GM23338 (cell line): ENCODE measurements at regions not wholly inside any gene's neighbourhood (a gene's known extent, or its start where the extent isn't known, plus 50 kb on each side); places are given as distances from the start of the nearest gene placed in this dataset.

Experiments
- CREB1 ChIP-seq: fragments of 250-450 bp; sonication (Bioruptor Pico); IDR thresholded peaks from 2 replicates; pipeline ENCODE4 v1.5.0; 2020; ENCODE audit warnings: low read depth, mild to moderate bottlenecking, moderate library complexity
- EZH2 ChIP-seq: fragments of 200-600 bp; sonication (generic); IDR thresholded peaks from one replicate; pipeline ENCODE4 v1.8.0; 2017; ENCODE audit warnings: antibody characterized with exemption, mild to moderate bottlenecking, low read depth; ENCODE audit not compliant: unreplicated experiment
- EZH2phosphoT487 ChIP-seq: fragments of 200-600 bp; sonication (generic); IDR thresholded peaks from one replicate; pipeline ENCODE4 v1.8.1; 2018; ENCODE audit warnings: antibody characterized with exemption; ENCODE audit not compliant: unreplicated experiment
- JUNB ChIP-seq: IDR thresholded peaks from one replicate; pipeline ENCODE4 v1.6.1; 2016; ENCODE audit warnings: antibody characterized with exemption; ENCODE audit not compliant: unreplicated experiment
- NANOG ChIP-seq: IDR thresholded peaks from 2 replicates; pipeline ENCODE4 v1.6.1; 2016; ENCODE audit warnings: antibody characterized with exemption, borderline replicate concordance
- POLR2AphosphoS5 ChIP-seq: IDR thresholded peaks from 2 replicates; pipeline ENCODE4 v1.6.1; 2016; ENCODE audit warnings: antibody characterized with exemption, low read depth
- STAT1 ChIP-seq: IDR thresholded peaks from one replicate; pipeline ENCODE4 v1.6.1; 2016; ENCODE audit warnings: antibody characterized with exemption; ENCODE audit not compliant: unreplicated experiment
- ZNF114 ChIP-seq: fragments of 250-450 bp; sonication (Bioruptor Pico); IDR thresholded peaks from 2 replicates; pipeline ENCODE4 v1.5.0; 2020; ENCODE audit warnings: mild to moderate bottlenecking, moderate library complexity
- TF ChIP-seq, protein P1 (sequence below), 2 experiments: fragments of 200-600 bp in 1 of 2; sonication (generic) in 1 of 2; conservative IDR thresholded peaks; 2 replicates each; pipeline versions ENCODE4 v1.5.1 to v1.6.1; 2016 to 2017; ENCODE audit warnings: antibody characterized with exemption in 2 of 2, low read depth in 2 of 2, mild to moderate bottlenecking in 2 of 2, moderate library complexity in 1 of 2
- TF ChIP-seq, protein P2 (sequence below): IDR thresholded peaks from one replicate; pipeline ENCODE4 v1.6.1; 2018; ENCODE audit warnings: antibody characterized with exemption; ENCODE audit not compliant: unreplicated experiment
- TF ChIP-seq, protein P3 (sequence below): IDR thresholded peaks from 2 replicates; pipeline ENCODE4 v1.6.1; 2016; ENCODE audit warnings: antibody characterized with exemption

DNA sequence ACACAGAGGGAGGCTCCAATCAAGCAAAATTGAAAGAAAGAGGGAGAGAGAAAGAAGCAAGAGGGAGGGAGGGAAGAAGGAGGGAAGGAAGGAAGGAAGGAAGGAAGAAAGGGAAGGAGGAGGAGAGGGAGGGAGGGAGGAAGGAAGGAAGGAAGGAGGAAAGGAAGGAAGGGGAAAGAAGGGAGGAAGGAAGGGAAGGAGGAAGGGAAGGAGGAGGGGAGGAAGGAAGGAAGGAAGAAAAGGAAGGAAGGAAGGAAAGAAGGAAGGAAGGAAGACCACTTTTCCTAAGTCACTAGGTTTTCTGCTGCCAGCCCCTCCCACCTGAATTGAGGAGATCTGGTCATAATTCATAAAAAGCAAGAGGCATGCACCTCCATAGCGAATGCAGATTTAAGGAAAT lies 287.0 kb downstream of the SP3 start:
- TF ChIP-seq, protein P1, sequence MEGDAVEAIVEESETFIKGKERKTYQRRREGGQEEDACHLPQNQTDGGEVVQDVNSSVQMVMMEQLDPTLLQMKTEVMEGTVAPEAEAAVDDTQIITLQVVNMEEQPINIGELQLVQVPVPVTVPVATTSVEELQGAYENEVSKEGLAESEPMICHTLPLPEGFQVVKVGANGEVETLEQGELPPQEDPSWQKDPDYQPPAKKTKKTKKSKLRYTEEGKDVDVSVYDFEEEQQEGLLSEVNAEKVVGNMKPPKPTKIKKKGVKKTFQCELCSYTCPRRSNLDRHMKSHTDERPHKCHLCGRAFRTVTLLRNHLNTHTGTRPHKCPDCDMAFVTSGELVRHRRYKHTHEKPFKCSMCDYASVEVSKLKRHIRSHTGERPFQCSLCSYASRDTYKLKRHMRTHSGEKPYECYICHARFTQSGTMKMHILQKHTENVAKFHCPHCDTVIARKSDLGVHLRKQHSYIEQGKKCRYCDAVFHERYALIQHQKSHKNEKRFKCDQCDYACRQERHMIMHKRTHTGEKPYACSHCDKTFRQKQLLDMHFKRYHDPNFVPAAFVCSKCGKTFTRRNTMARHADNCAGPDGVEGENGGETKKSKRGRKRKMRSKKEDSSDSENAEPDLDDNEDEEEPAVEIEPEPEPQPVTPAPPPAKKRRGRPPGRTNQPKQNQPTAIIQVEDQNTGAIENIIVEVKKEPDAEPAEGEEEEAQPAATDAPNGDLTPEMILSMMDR (conservative IDR thresholded peaks at IDR 0.05; ENCODE audit: low read depth in 2 of 2), result no peak
- TF ChIP-seq EZH2phosphoT487, result no peak
- no peak for TF ChIP-seq ZNF114 (CRISPR knock-in tag)
- TF ChIP-seq EZH2, result no peak
- TF ChIP-seq, protein P2, sequence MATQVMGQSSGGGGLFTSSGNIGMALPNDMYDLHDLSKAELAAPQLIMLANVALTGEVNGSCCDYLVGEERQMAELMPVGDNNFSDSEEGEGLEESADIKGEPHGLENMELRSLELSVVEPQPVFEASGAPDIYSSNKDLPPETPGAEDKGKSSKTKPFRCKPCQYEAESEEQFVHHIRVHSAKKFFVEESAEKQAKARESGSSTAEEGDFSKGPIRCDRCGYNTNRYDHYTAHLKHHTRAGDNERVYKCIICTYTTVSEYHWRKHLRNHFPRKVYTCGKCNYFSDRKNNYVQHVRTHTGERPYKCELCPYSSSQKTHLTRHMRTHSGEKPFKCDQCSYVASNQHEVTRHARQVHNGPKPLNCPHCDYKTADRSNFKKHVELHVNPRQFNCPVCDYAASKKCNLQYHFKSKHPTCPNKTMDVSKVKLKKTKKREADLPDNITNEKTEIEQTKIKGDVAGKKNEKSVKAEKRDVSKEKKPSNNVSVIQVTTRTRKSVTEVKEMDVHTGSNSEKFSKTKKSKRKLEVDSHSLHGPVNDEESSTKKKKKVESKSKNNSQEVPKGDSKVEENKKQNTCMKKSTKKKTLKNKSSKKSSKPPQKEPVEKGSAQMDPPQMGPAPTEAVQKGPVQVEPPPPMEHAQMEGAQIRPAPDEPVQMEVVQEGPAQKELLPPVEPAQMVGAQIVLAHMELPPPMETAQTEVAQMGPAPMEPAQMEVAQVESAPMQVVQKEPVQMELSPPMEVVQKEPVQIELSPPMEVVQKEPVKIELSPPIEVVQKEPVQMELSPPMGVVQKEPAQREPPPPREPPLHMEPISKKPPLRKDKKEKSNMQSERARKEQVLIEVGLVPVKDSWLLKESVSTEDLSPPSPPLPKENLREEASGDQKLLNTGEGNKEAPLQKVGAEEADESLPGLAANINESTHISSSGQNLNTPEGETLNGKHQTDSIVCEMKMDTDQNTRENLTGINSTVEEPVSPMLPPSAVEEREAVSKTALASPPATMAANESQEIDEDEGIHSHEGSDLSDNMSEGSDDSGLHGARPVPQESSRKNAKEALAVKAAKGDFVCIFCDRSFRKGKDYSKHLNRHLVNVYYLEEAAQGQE, result no peak
- TF ChIP-seq POLR2AphosphoS5, result no peak
- TF ChIP-seq, protein P3, sequence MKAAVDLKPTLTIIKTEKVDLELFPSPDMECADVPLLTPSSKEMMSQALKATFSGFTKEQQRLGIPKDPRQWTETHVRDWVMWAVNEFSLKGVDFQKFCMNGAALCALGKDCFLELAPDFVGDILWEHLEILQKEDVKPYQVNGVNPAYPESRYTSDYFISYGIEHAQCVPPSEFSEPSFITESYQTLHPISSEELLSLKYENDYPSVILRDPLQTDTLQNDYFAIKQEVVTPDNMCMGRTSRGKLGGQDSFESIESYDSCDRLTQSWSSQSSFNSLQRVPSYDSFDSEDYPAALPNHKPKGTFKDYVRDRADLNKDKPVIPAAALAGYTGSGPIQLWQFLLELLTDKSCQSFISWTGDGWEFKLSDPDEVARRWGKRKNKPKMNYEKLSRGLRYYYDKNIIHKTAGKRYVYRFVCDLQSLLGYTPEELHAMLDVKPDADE, result no peak
- no peak for TF ChIP-seq NANOG
- TF ChIP-seq JUNB, result no peak
- TF ChIP-seq CREB1, result no peak
- no peak for TF ChIP-seq STAT1
